B cell (primary cell): ENCODE measurements at regions not wholly inside any gene's neighbourhood (a gene's known extent, or its start where the extent isn't known, plus 50 kb on each side); places are given as distances from the start of the nearest gene placed in this dataset.

ENCODE experiments used
- ATAC-seq: fragments of 200-7000 bp; cut with Tn5 transposase; one replicate; pipeline ENCODE4 v1.10.0; 2021; ENCODE audit warnings: low read depth, mild to moderate bottlenecking, moderate number of reproducible peaks, moderate library complexity
- CTCF ChIA-PET: fragments of 350-600 bp; sonication (Branson Sonifier 250); formaldehyde crosslinking; loops from one replicate; lab custom pipeline; 2021; ENCODE audit warnings: antibody characterized with exemption, inconsistent platforms; lab: Charles Lee
- POLR2A ChIA-PET: fragments of 350-600 bp; sonication (Branson Sonifier 250); formaldehyde crosslinking; loops from one replicate; lab custom pipeline; 2021; ENCODE audit warnings: antibody characterized with exemption; lab: Charles Lee
- DNase-seq: peaks from one replicate; pipeline ENCODE4 v3.0.0; 2013
- H2AFZ ChIP-seq: 2 replicates; pipeline ENCODE4 v1.6.1; 2012; ENCODE audit warnings: mild to moderate bottlenecking, low read depth, low read length; ENCODE audit not compliant: insufficient read depth, poor library complexity, severe bottlenecking
- H3K27ac ChIP-seq, 2 donors: 1 replicate in 1 of 2; 2 replicates in 1 of 2; pipeline ENCODE4 v1.5.1; 2012 to 2013; ENCODE audit warnings: low read length in 2 of 2, mild to moderate bottlenecking in 2 of 2, moderate library complexity in 1 of 2
- H3K27me3 ChIP-seq, 4 experiments: fragments of 200-600 bp in 1 of 4; sonication (generic) in 1 of 4; replicated peaks in 1 of 4; 1 replicate in 2 of 4; 2 replicates in 2 of 4; pipeline versions ENCODE4 v1.6.1 to v1.7.0; 2013 to 2016; ENCODE audit warnings: low read length in 3 of 4, mild to moderate bottlenecking in 2 of 4, mixed read lengths in 1 of 4, moderate library complexity in 1 of 4; ENCODE audit not compliant: insufficient read depth in 4 of 4, control insufficient read depth in 3 of 4; ENCODE audit errors: control extremely low read depth in 1 of 4
- H3K36me3 ChIP-seq, 2 experiments: replicated peaks in 1 of 2; 1 replicate in 1 of 2; 2 replicates in 1 of 2; pipeline versions ENCODE4 v1.6.1 to v1.7.1; 2013; ENCODE audit warnings: low read length in 1 of 2; ENCODE audit not compliant: insufficient read depth in 2 of 2, control insufficient read depth in 1 of 2; ENCODE audit errors: control extremely low read depth in 1 of 2, extremely low read depth in 1 of 2
- H3K4me1 ChIP-seq, 2 donors: fragments of 200-600 bp in 1 of 2; sonication (generic) in 1 of 2; 1 replicate in 1 of 2; 2 replicates in 1 of 2; pipeline versions ENCODE4 v1.5.1 to v1.6.1; 2013 to 2017; ENCODE audit warnings: low read length in 2 of 2; ENCODE audit not compliant: control insufficient read depth in 2 of 2, insufficient read depth in 2 of 2
- H3K4me2 ChIP-seq: replicated peaks from 2 replicates; pipeline ENCODE3; 2012; ENCODE audit warnings: mild to moderate bottlenecking, low read depth, low read length; ENCODE audit not compliant: poor library complexity, severe bottlenecking
- H3K4me3 ChIP-seq, 5 experiments: fragments of 200-600 bp in 1 of 5; sonication (generic) in 1 of 5; 1 replicate in 3 of 5; 2 replicates in 2 of 5; pipeline versions ENCODE4 v1.5.1 to v1.7.0; 2011 to 2016; ENCODE audit warnings: low read length in 4 of 5, mild to moderate bottlenecking in 4 of 5, low read depth in 2 of 5, control low read depth in 1 of 5, moderate library complexity in 1 of 5; ENCODE audit not compliant: insufficient read depth in 1 of 5; ENCODE audit errors: control extremely low read depth in 1 of 5, extremely low read depth in 1 of 5
- H3K79me2 ChIP-seq: fragments of 200-600 bp; sonication (generic); one replicate; pipeline ENCODE4 v1.6.0; 2016; ENCODE audit warnings: low read length; ENCODE audit not compliant: control insufficient read depth, insufficient read depth
- H3K9ac ChIP-seq: fragments of 200-600 bp; sonication (generic); 2 replicates; pipeline ENCODE4 v1.6.1; 2017; ENCODE audit warnings: mild to moderate bottlenecking, low read length, moderate library complexity
- H3K9me3 ChIP-seq, 3 donors: one replicate each; pipeline versions ENCODE4 v1.6.1 to v1.7.1; 2013; ENCODE audit warnings: low read length in 2 of 3; ENCODE audit not compliant: control insufficient read depth in 2 of 3, insufficient read depth in 1 of 3; ENCODE audit errors: control extremely low read depth in 1 of 3
- H4K20me1 ChIP-seq: 2 replicates; pipeline ENCODE4 v1.6.0; 2012; ENCODE audit warnings: mild to moderate bottlenecking, low read length; ENCODE audit not compliant: insufficient read depth, control insufficient read depth, poor library complexity, severe bottlenecking
- H3K27ac Mint-ChIP-seq: one replicate; pipeline ENCODE4 v1.8.0; 2021; ENCODE audit warnings: mixed read lengths
- H3K27me3 Mint-ChIP-seq: one replicate; pipeline ENCODE4 v1.8.0; 2021; ENCODE audit warnings: mixed read lengths
- H3K4me1 Mint-ChIP-seq: one replicate; pipeline ENCODE4 v1.8.0; 2021; ENCODE audit warnings: mixed read lengths
- H3K4me3 Mint-ChIP-seq: one replicate; pipeline ENCODE4 v1.8.0; 2021; ENCODE audit warnings: mixed read lengths
- H3K9me3 Mint-ChIP-seq: one replicate; pipeline ENCODE4 v1.8.0; 2022; ENCODE audit warnings: mixed read lengths; ENCODE audit not compliant: insufficient read depth
- EZH2 ChIP-seq: IDR thresholded peaks from 2 replicates; pipeline ENCODE4 v1.6.1; 2012; ENCODE audit warnings: borderline replicate concordance, low read depth, mild to moderate bottlenecking, moderate library complexity, low read length; ENCODE audit not compliant: insufficient read depth, poor library complexity, severe bottlenecking
- WGBS: methylation state at CpG from one replicate; pipeline ENCODE4 v1.1.5; 2013; ENCODE audit warnings: missing lambda C conversion rate; ENCODE audit not compliant: insufficient coverage; 5-methylcytosine and 5-hydroxymethylcytosine counted together
- intact Hi-C: fragments of 100-400 bp; cut with micrococcal nuclease; formaldehyde crosslinking; loops from one replicate; pipeline ENCODE4 v1.10.0; 2022
- TF ChIP-seq, protein P1 (sequence below): fragments of 200-600 bp; IDR thresholded peaks from one replicate; pipeline ENCODE4 v1.8.0; 2022; ENCODE audit warnings: antibody characterized with exemption, mild to moderate bottlenecking

DNA sequence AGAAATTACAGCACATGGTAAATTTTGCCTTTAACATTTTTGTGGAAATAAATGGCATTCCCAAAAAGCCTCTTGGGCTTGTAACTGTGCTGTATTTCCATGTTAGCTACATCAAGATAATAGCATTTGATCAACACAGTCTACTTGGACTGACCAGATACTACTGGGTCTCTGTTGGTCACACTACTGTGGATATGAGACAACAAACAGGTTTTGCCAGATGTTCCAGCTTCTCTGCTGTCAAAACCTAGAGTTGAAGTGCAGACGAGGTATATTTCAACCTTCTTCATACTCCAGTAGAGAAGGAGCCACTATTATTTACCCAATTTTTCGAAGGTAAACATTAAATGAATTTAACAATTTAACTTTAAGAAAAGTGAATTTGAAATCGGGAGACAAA is 284.7 kb upstream of the CITED2 start:
- TF ChIP-seq, protein P1, sequence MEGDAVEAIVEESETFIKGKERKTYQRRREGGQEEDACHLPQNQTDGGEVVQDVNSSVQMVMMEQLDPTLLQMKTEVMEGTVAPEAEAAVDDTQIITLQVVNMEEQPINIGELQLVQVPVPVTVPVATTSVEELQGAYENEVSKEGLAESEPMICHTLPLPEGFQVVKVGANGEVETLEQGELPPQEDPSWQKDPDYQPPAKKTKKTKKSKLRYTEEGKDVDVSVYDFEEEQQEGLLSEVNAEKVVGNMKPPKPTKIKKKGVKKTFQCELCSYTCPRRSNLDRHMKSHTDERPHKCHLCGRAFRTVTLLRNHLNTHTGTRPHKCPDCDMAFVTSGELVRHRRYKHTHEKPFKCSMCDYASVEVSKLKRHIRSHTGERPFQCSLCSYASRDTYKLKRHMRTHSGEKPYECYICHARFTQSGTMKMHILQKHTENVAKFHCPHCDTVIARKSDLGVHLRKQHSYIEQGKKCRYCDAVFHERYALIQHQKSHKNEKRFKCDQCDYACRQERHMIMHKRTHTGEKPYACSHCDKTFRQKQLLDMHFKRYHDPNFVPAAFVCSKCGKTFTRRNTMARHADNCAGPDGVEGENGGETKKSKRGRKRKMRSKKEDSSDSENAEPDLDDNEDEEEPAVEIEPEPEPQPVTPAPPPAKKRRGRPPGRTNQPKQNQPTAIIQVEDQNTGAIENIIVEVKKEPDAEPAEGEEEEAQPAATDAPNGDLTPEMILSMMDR: no peak
- no peak for TF ChIP-seq EZH2
- Histone ChIP-seq H3K36me3 (no peaks in the 10 kb centered on the region), H4K20me1 (no peaks in the 10 kb centered on the region), H3K27me3 (no peaks in the 10 kb centered on the region), H3K27ac (no peak overlapping the region), H3K79me2 (no peaks in the 10 kb centered on the region), H3K9me3 (peaks cover 0 to 8% (median 2%) of the 10 kb centered on the region in 3 donors), H3K4me3 (no peak overlapping the region), H2AFZ (no peak overlapping the region), H3K4me2 (no peak overlapping the region), H3K9ac (no peak overlapping the region), H3K4me1 (no peaks in the 10 kb centered on the region)
- no peaks in the 10 kb centered on the region for H3K27me3 Mint-ChIP-seq
- WGBS: no CpG with 5 or more reads among the region's 3 CpGs
- intact Hi-C loops: no loop called here
- H3K27ac Mint-ChIP-seq: no peak overlapping the region
- no peak overlapping the region for H3K4me3 Mint-ChIP-seq
- CTCF ChIA-PET: no interaction called here
- no peak for DNase-seq
- POLR2A ChIA-PET: no interaction called here
- ATAC-seq: no peak
- no peaks in the 10 kb centered on the region for H3K4me1 Mint-ChIP-seq
- peaks cover 1% of the 10 kb centered on the region for H3K9me3 Mint-ChIP-seq

DNA sequence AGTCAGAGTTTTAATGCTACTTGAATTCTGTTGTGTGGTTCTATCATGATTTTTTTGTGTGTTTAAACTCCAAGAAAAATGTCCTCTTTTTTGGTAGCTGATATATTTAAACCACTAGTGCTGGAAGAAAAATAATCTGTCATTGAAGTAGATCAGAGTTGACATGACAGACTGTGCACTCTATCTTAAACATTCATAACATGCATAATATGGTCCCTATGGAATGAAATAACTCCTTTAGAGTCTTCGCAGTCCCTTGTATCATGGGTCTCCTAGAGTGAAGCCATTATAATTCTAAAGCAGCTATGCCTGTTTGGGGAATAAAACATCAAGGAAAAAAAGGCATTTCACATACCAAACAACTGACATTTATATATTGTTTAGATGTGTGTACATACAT is 282.7 kb upstream of the CITED2 start:
- DNase-seq (no peak), ATAC-seq (no peak)
- intact Hi-C loops: no loop called here
- Histone ChIP-seq H3K4me3 (no peak overlapping the region), H3K79me2 (no peaks in the 10 kb centered on the region), H3K27ac (no peak overlapping the region), H3K4me1 (no peaks in the 10 kb centered on the region), H3K4me2 (no peak overlapping the region), H3K27me3 (no peaks in the 10 kb centered on the region), H3K9ac (no peak overlapping the region), H3K9me3 (no peaks in the 10 kb centered on the region), H3K36me3 (no peaks in the 10 kb centered on the region), H2AFZ (no peak overlapping the region), H4K20me1 (no peaks in the 10 kb centered on the region)
- no peaks in the 10 kb centered on the region for H3K27me3 Mint-ChIP-seq
- ChIA-PET CTCF (no interaction called here), POLR2A (no interaction called here)
- no peaks in the 10 kb centered on the region for H3K4me1 Mint-ChIP-seq
- WGBS: no CpG with 5 or more reads among the region's 1 CpG
- no peaks in the 10 kb centered on the region for H3K9me3 Mint-ChIP-seq
- no peak overlapping the region for H3K27ac Mint-ChIP-seq
- no peak for TF ChIP-seq EZH2
- TF ChIP-seq, protein P1: no peak
- no peak overlapping the region for H3K4me3 Mint-ChIP-seq
